ENCODE measurements at regions not wholly inside any gene's neighbourhood (a gene's known extent, or its start where the extent isn't known, plus 50 kb on each side); places are given as distances from the start of the nearest gene placed in this dataset.

DNA sequence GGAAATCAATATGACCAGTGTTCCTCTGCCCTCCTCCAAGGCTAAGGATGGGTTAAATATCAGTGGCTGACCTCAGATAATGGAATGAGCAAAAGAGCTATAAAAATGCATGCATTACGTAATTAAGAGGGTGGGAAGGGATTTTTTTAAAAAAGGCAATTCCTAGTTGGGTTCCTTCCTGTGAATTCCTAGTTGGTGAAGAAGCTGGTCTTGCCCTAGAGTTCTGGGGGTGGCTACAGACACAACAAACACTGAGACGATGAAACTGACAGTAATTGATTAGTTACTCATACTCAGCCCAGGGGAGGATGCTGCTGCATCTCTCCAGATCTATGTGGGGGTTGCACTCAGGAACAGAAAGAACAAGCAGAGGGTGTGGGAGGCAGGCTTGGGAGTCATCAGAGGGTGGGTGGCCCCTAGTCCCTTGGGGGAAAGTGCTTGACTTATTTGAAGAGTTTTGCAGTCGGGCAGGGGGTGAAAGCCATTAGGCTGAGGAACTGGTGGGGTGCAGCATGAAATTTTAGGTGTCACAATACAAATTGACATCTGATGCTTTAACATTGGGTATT lies 662.0 kb upstream of the FRG1 start:
- DNase-seq (ENCODE audit: low spot score): no peak

GRCh38 chr4:189279188-189279587 lies 661.5 kb upstream of the FRG1 start:
- no peak for DNase-seq (ENCODE audit: low spot score)

DNA sequence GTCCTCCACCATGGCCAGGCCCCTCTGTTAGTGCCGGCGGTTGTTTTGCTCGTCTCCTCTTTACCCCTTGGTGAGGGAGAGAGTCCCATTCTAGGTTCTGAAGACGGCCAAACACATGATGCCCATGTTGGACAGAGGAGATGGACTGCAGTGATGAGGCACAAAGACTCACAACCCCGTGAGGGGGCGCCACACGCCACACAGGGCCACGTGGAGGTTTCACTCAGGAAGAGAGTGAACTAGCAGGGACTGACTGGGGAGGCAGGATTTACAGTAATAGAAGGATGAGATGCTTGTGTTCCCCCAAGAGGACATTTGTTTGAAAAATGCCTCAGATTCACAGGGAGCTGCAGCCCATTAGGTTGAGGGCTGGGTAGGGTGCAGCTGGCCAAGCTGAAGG lies 655.3 kb upstream of the FRG1 start:
- DNase-seq (ENCODE audit: low spot score): no peak

- no peak for DNase-seq (ENCODE audit: low spot score)
These were observed 648.7 kb upstream of the FRG1 start for GRCh38 chr4:189291939-189292338.

GRCh38 chr4:189293459-189293858 lies 647.2 kb upstream of the FRG1 start:
- DNase-seq (ENCODE audit: low spot score): no peak

GRCh38 chr4:189294574-189294973 lies 646.1 kb upstream of the FRG1 start:
- no peak for DNase-seq (ENCODE audit: low spot score)

- DNase-seq (ENCODE audit: low spot score): no peak
These were observed 641.0 kb upstream of the FRG1 start for GRCh38 chr4:189299706-189300105.

GRCh38 chr4:189301692-189302091 lies 639.0 kb upstream of the FRG1 start:
- DNase-seq (ENCODE audit: low spot score): no peak

DNA sequence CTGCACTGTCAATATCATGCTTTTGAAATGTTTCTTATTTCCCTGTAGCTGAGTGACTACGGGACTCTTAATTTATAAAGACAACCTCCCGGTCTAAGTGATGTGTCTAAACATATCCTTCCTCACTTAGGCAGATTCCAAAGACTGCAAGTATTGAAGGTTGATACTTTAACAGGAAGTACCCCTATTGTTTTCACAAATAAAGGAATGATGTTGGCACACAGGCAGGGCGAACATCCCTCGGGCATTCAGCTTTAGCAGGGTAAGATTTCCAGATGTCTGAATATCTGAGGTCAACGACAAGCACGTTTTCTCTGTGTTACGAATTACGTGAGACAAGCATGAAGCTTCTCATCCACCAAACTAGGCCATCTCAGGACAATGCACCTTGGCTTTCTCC lies 638.0 kb upstream of the FRG1 start:
- DNase-seq (ENCODE audit: low spot score): no peak

DNA sequence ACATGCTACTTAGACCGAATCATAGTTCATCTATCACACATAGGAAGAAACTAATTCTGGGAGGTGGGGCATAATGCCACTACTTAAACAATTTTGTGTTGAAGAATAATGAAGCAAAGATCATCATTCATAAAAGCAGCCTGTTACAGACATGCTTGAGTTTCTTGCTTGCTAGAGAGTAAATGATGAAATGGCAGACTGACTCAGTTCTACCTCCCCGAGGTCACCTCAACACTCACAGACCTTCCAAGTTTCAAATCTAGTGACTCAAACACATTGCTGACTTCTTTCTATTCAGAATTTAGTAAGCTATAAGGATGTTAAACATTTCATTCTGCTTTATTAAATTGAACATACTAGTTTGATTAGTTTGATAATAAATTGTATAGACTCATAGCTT lies 636.5 kb upstream of the FRG1 start:
- DNase-seq (ENCODE audit: low spot score): no peak

DNA sequence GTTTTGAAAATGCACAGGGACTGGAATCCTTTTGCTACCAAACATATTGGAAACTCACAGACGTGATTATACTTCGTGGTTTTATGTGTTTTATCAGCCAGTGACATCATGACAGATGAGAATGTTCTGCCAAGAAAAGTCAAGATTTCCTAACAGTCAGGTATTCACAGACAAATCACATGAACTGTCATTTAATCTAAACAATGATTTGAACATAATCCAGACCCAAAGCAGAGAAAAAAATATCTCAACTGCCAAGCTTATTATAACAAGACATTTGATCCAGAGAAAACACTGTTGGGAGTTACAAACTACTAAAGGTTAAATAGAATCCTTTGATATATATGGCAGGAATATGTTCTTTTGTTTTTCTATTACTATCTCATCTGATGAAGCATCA lies 635.9 kb upstream of the FRG1 start:
- no peak for DNase-seq (ENCODE audit: low spot score)

DNA sequence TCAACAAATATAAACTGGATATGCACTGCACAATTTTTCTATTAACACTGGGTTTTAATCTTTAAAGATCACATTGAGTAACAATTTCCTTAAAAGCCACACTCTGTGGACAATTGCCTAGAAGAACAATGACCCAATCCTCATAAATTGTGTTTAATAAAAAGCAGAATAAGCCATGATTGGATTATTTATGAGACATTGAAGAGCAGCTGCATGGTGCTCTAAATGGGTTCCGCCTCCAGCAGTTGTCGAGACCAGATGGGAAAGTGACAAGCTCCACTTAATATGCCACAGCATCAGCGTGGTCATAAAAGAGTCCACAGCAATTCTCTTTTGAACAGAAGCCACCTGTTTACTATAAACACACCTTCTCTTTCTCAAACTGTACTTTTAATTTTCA lies 635.2 kb upstream of the FRG1 start:
- DNase-seq (ENCODE audit: low spot score): no peak

GRCh38 chr4:189311251-189311650 lies 629.4 kb upstream of the FRG1 start:
- DNase-seq (ENCODE audit: low spot score): no peak

DNA sequence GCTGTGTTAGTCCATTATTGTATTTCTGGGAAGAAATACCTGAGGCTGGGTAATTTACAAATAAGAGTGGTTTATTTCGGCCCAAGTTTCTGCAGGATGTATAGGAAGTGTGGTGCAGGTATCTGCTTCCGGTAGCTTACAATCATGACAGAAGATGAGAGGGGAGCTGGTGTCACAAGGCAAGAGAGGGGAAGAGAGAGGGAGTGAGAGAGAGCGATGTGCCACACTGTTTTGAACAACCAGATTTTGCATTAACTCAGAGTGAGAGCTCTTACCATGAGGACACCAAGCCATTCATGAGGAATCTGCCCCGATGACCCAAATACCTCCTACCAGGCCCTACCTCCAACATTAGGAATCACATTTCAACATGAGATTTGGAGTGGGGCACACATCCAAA lies 627.6 kb upstream of the FRG1 start:
- DNase-seq (ENCODE audit: low spot score): no peak

DNA sequence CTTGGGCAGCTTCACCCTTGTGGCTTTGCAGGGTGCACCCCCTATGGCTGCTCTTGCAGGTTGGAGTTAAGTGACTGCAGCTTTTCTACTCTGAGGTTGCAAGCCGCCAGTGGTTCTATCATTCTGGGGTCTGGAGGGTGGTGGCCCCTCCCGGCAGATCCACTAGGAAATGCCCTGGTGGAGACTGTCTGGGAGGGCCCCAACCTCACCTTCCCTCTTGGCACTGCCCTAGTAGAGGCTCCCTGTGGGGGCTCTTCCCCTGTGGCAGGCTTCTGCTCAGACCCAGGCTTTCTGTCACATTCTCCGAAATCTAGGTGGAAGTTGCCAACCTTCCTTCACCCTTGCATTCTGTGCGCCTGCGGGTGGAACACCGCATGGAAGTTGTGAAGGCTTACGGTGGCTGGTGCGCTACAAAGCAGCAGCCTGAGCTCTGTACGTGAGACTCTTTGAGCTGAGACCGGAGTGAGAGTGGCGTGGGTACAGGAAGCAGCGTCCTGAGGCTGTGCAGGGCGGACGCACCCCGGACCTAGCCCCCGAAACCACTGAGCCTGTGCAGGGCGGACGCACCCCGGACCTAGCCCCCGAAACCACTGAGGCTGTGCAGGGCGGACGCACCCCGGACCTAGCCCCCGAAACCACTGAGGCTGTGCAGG lies 626.7 kb upstream of the FRG1 start:
- no peak for DNase-seq (ENCODE audit: low spot score)

DNA sequence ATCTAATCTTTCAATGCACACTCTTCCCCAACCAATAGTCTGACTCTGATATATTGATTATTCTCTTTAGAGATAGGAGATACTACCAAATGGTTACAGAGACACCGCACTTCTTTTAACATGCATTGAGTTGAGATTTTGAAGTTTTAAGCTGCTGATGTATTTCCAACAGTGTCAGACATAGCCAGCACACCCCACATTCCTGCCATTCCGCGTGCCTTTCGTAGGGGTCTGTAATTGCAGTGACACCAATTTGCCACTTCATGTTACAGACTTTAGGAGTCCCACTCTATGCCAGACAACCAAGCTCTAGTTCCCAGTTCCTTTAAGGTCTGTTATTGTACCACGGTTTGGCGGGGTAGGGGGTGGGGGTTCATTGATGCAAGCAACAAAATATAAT lies 618.2 kb upstream of the FRG1 start:
- DNase-seq (ENCODE audit: low spot score): no peak

- DNase-seq (ENCODE audit: low spot score): no peak
These were observed 598.8 kb upstream of the FRG1 start for GRCh38 chr4:189341881-189342280.

- DNase-seq (ENCODE audit: low spot score): no peak
These were observed 585.1 kb upstream of the FRG1 start for GRCh38 chr4:189355590-189355989.

DNA sequence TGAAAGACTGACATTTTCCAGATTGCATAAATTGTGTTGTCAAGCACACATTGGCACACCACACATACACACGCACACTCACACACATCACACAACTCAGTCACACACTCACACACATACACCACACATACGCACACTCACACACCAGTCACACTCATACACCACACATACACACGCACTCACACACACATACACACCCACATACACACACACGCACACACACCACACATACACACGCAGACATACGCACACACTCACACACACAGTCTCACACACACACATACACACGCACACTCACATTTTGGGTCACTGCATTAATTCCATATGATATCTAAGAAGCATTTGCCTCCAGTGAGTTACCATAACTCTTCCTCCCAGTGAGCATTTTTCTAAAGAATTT lies 578.3 kb upstream of the FRG1 start:
- no peak for DNase-seq (ENCODE audit: low spot score)

- DNase-seq (ENCODE audit: low spot score): no peak
These were observed 576.6 kb upstream of the FRG1 start for GRCh38 chr4:189364032-189364449.

- DNase-seq (ENCODE audit: low spot score): no peak
These were observed 575.2 kb upstream of the FRG1 start for GRCh38 chr4:189365451-189365850.

DNA sequence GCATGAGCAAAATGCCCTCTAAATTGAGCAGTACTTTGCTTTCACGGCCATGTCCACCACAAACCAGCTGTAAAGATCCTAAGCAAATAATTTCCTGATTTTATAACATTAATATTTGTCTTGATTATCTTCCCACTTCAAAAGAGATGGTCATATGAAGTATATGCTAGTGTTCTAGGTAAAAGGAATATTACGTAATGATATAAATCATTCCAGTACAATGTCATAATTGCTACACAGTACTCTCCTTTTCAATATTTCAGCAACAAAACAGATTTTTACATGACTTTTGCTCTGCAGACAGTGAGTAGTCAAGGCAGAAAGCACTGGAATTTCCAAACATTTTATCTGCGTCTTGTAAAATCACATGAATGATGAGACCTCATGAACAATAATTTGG lies 572.8 kb upstream of the FRG1 start:
- DNase-seq (ENCODE audit: low spot score): no peak

DNA sequence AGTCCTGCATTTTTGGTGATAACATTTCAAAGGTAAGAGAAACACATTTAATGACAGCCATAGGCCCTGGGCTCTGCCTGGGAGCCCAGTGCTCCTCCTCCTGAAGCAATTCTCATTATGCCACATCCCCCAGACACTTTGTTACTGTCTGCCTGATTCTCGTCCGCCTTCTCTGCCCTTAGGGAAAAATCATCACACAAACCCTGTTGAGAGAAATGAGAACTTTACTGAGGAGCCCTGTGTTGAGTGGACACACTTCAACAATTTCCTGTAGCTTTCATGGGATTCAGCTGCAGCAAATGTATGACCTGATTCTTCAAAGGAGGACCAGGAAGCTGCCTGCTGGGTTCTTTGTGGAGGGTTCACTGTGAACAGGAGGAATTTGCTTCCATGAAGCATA lies 566.5 kb upstream of the FRG1 start:
- no peak for DNase-seq (ENCODE audit: low spot score)

GRCh38 chr4:189376901-189377300 lies 563.8 kb upstream of the FRG1 start:
- no peak for DNase-seq (ENCODE audit: low spot score)
